NCI-H460 (cell line): ENCODE measurements at regions not wholly inside any gene's neighbourhood (a gene's known extent, or its start where the extent isn't known, plus 50 kb on each side); places are given as distances from the start of the nearest gene placed in this dataset.
"Not testable (repeated sequence)": the region's sequence is repeated elsewhere in the genome, so short reads cannot be mapped to it uniquely, and the experiment has no call there.

Experiments used
- DNase-seq: peaks from one replicate; pipeline ENCODE4 v3.0.0-alpha.2; 2016; ENCODE audit warnings: low read depth; ENCODE audit errors: extremely low read depth

DNA sequence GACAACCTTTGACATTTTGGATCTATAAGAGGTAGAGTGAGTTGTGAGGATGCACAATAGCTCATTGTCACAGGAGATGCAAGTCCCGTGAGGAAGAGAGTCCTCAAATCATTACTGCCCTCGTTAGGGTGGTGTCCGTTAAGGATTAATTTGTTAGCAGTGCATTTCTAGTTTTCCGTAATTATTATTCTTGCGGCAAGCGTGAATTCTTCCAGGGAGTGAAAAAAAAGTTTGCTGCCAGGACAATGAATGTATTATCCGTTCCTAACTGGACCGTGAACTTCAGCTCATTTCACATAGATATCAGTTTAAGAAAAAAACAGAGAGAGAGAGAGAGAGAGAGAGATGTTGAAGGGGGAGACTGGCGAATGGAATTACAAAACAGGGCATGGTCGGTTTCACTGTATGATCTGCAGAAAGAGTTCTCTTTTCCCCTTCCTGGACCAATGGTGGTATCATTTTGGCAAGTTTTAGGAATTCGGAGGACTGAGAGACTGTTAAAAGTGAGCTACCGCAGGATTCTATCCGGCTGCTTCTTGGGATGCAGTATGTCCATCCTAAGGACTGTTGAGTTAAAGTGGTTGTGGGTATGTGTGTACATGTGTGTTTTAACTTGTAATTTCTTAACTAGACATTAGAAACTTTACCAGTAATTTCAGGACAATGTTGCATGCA is 216.0 kb upstream of the NFIA start:
- no peak for DNase-seq

DNA sequence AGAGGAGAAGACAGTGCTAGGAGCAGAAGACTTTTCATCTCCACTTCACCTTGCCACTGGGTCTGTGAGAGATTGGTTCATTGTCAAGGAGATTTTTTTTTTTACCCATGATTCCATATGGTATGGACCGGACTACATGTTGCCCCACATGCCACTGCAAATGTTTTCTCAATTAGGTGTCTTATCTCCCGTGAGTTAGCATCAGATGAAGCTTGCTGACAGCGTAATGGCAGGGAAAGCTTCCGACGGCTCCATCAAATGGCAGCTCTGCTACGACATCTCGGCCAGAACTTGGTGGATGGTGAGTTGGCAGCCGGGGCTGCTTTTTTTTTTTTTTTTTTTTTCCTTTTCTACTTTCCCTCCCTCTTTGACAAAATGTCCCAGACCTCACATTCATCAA is 217.2 kb upstream of the NFIA start:
- DNase-seq, result no peak

DNA sequence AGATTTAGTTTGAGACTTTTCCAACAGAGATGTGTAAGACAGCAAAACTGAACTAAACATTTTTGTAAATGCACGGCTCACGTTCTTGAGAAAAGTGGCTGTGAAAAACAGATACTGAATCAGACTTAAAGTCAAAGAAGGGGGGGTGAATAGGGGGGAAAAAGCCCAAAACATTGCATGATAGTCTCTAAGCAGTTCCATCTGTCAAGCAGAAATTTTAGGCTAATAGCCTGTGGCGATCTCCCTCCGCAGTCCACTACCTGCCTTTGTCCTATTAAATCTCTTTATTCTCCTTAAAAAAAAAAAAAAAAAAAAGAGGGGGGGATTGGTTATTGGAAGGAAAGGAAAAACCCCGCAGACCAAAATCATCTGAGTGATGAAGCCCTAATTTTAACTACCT is 217.6 kb upstream of the NFIA start:
- DNase-seq, result no peak

- DNase-seq, result no peak
These were observed 219.2 kb upstream of the NFIA start for GRCh38 chr1:60863131-60863530.

- no peak for DNase-seq
These were observed 220.3 kb upstream of the NFIA start for GRCh38 chr1:60861961-60862567.

- no peak for DNase-seq
These were observed 223.2 kb upstream of the NFIA start for GRCh38 chr1:60859111-60859510.

GRCh38 chr1:60857851-60858250 is 224.5 kb upstream of the NFIA start:
- DNase-seq, result no peak

- no peak for DNase-seq
These were observed 232.3 kb upstream of the NFIA start for GRCh38 chr1:60850084-60850483.

DNA sequence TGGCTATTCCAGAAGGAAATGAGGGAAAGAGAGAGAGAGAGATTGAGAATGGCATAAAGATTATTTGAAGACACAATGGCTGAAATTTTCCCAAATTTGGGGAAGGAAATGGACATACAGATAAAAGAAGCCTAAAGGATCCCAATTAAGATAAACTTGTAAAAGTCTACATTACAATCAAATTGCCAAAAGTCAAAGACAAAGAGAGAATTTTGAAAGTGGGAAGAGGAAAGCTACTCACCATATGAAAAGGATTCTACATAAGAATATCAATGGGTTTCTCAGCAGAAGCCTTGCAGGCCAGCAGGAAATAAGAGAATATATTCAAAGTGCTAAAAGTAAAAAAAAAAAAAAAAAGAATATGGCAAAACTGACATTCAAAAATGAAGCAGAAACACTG is 233.0 kb upstream of the NFIA start:
- DNase-seq, result no peak

- peak; percentile 47 for DNase-seq
These were observed 233.7 kb upstream of the NFIA start for GRCh38 chr1:60848583-60849188.

- no peak for DNase-seq
These were observed 234.3 kb upstream of the NFIA start for GRCh38 chr1:60847855-60848582.

DNA sequence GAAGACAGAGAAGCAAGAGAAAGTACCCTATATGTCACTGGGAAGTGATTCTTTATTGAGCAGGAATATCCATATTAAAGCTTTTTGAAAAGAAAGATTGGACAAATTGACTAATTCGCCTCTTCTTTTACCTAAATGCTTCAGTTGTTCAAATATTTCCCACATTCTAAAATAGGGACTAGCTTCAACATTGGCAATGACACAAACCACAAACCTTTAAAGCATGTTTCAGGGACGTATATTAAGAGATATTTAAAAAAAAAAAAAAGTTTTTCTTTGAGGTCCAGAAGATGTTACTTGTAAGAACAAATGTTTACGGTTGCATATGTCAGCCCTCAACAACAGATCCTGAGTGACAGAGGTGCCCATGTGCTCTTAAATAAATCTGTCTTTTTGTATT is 235.0 kb upstream of the NFIA start:
- DNase-seq, result no peak

- not testable (repeated sequence) for DNase-seq
These were observed 236.7 kb upstream of the NFIA start for GRCh38 chr1:60845659-60846058.

- no peak for DNase-seq
These were observed 240.1 kb upstream of the NFIA start for GRCh38 chr1:60842304-60842703.

DNA sequence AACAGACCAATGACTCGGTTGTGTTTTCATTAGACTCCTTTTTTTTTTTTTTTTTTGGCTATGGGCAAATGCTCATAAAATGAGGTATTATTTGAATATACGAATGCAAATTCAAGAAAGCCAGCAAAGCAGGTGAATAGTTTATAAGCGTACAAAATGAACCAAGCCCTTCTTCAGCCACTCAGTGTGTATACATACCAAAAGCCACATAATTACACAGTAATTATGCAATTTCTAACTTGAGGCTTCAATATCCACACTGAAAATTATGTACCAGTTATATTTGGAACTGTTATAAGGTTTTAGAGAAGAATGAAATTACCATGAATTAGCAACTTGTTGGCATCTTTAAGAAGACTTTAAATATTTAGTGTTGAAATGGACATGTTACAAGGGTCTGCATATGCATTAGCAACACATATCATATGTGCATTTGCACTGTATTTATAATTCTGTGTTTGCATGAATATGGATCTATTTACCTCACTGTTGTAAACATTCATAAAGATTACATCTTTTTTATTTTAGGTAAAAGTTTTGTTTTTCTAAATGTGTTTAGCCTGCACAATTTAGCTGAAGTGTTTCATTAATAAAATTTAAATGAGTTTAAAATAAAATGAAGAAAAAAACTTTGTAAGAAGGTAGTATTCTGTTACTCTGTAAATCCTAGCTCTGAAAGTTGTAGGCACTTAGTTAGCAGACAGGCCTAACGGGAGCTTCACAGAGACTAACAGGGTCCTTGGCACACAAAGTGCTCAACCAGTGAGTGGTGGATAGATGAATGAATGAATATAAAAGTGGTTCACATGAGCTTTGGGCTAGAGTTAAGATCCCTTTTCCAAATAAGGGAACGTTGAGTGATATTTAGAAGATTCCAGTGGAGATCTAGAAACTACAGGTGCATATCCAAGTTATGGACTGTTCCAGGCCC is 241.0 kb upstream of the NFIA start:
- no peak for DNase-seq

DNA sequence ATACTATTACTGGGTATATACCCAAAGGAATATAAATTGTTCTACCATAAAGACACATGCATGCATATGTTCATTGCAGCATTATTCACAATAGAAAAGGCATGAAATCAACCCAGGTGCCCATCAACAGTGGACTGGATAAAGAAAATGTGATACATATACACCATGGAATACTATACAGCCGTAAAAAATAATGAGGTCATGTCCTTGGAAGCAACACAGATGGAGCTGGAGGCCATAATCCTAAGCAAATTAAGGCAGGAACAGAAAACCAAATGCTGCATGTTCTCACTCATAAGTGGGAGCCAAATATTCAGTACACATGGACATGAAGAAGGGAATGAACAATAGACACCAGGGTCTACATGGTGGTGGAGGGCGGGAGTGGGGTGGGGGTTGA is 241.9 kb upstream of the NFIA start:
- DNase-seq, result not testable (repeated sequence)

DNA sequence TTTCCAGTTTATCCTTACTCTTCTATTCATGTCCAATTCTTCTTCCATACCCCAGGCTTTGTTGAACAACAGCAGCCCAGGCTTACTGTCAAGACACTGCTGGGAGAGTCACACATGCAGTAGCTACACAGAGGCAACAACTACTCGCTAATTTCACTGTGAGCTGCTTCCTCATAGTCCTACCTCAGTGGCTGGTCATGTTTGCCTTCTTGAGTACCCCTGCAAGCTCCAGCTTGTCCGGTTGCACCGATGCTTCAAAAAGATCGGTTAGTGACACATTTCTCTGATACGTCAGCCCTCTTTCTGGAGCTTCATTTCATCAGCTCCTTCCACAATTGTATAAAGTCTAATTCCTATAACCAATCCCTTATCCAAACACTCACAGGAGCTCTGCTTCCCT is 246.7 kb upstream of the NFIA start:
- no peak for DNase-seq

DNA sequence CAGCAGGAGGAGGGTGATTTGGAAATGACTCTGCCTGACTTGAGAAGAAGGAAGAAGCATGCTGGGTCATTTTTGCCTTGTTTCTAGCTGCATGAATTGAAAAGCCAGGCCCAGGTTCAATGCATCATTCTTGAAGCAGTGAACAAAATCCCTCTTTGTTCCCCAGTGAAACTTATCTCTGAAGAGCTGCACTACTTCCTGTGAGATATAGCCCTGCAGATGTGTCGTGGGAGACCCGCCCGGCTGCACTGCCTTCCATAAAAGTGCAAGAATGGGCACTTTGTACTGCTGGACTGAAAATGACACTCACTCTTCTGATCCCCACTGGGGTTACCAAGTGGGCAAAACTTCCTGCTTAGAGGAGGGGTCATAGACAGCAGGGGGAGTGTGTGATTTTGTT is 249.2 kb upstream of the NFIA start:
- DNase-seq, result no peak

DNA sequence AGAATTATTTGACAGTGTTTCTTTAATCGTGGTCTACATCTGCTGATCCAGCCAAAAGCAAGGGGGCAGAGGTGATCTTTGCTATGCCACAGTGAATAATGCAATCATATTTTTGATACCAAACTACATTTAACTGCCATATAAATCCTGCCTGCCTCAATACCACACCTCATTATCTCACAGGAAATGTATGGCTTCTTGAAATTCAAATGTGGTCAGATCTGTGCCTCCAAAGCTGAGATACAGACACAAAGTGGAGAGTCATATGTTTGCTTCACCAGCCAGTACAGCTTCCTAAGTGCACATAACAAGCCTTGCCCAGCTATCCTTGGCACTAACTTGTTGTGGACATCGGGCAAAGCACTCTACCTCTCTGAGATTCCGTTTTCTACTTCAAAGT is 250.0 kb upstream of the NFIA start:
- DNase-seq, result no peak

DNA sequence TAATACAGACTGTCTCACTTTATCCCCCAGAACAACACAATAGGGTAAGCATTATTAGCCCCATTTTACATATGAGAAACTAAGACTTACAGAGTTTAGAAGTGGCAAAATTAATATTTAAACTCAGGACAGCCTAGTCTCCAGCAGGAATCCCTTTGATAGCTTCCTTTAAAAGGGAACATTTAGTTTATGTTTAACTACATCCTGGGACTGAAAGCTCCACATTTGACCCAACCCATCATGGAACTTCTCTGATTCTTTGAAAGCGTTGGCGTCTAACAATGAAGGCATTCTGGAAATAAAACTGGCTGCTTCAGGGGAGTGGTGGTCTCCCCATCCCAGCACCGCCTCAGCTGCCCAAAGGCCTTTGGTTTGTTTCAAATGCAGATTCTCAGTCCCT is 250.6 kb upstream of the NFIA start:
- DNase-seq, result no peak

GRCh38 chr1:60828944-60829343 is 253.4 kb upstream of the NFIA start:
- DNase-seq, result no peak
